Skeletal muscle tissue (tissue), 3 donors: ENCODE measurements at regions not wholly inside any gene's neighbourhood (a gene's known extent, or its start where the extent isn't known, plus 50 kb on each side); places are given as distances from the start of the nearest gene placed in this dataset.

Experiments
- H3K27ac ChIP-seq: one replicate; pipeline ENCODE4 v1.7.0; 2013; ENCODE audit warnings: mild to moderate bottlenecking, low read depth, low read length, inconsistent platforms
- H3K27me3 ChIP-seq, 3 donors: one replicate each; pipeline ENCODE4 v1.7.0; 2013; ENCODE audit warnings: low read length in 3 of 3; ENCODE audit not compliant: control insufficient read depth in 3 of 3, insufficient read depth in 3 of 3
- H3K36me3 ChIP-seq, 3 donors: one replicate each; pipeline ENCODE4 v1.7.0; 2013; ENCODE audit warnings: low read length in 3 of 3; ENCODE audit not compliant: control insufficient read depth in 3 of 3, insufficient read depth in 3 of 3
- H3K4me1 ChIP-seq, 3 donors: one replicate each; pipeline ENCODE4 v1.7.0; 2013; ENCODE audit warnings: low read length in 3 of 3, mild to moderate bottlenecking in 3 of 3; ENCODE audit not compliant: control insufficient read depth in 3 of 3, insufficient read depth in 3 of 3
- H3K4me3 ChIP-seq, 3 donors: one replicate each; pipeline ENCODE4 v1.7.0; 2013; ENCODE audit warnings: low read length in 3 of 3
- H3K9ac ChIP-seq, 3 donors: one replicate each; pipeline ENCODE4 v1.7.0; 2013; ENCODE audit warnings: low read length in 3 of 3, mild to moderate bottlenecking in 3 of 3, moderate library complexity in 2 of 3, low read depth in 1 of 3
- H3K9me3 ChIP-seq, 3 donors: one replicate each; pipeline ENCODE4 v1.7.0; 2013; ENCODE audit warnings: low read length in 3 of 3; ENCODE audit not compliant: control insufficient read depth in 3 of 3
- donor health status: Osteomylitis.

GRCh38 chr15:59933607-59934006 lies 70.5 kb upstream of the FOXB1 start:
- no peaks in the 10 kb centered on the region for H3K9me3 ChIP-seq
- peaks cover 19 to 24% (median 22%) of the 10 kb centered on the region in 3 donors for H3K27me3 ChIP-seq

GRCh38 chr15:59931646-59932261 lies 72.4 kb upstream of the FOXB1 start:
- Histone ChIP-seq H3K4me1 (no peaks in the 10 kb centered on the region), H3K27ac (no peak overlapping the region), H3K9ac (no peak overlapping the region), H3K4me3 (no peak overlapping the region), H3K9me3 (peaks cover 0 to 1% (median 0%) of the 10 kb centered on the region in 3 donors), H3K36me3 (no peaks in the 10 kb centered on the region), H3K27me3 (peaks cover 9 to 17% (median 15%) of the 10 kb centered on the region in 3 donors)

More at GRCh38 chr15:59933607-59934006, 70.5 kb upstream of the FOXB1 start:
- no peak overlapping the region for H3K27ac ChIP-seq
- no peak overlapping the region for H3K9ac ChIP-seq
- no peaks in the 10 kb centered on the region for H3K36me3 ChIP-seq
- H3K4me1 ChIP-seq: no peaks in the 10 kb centered on the region
- H3K4me3 ChIP-seq: no peak overlapping the region

- Histone ChIP-seq H3K36me3 (no peaks in the 10 kb centered on the region), H3K4me3 (no peak overlapping the region), H3K9me3 (peaks cover 0 to 3% (median 0%) of the 10 kb centered on the region in 3 donors), H3K9ac (no peak overlapping the region), H3K27ac (no peak overlapping the region), H3K27me3 (peaks cover 0 to 13% (median 0%) of the 10 kb centered on the region in 3 donors), H3K4me1 (no peaks in the 10 kb centered on the region)
Measured at GRCh38 chr15:59924812-59925522, 79.1 kb upstream of the FOXB1 start.

- H3K36me3 ChIP-seq: no peaks in the 10 kb centered on the region
- H3K9me3 ChIP-seq: peaks cover 0 to 3% (median 0%) of the 10 kb centered on the region in 3 donors
- no peak overlapping the region for H3K9ac ChIP-seq
- no peaks in the 10 kb centered on the region for H3K4me1 ChIP-seq
- H3K4me3 ChIP-seq: no peak overlapping the region
- peaks cover 0 to 10% (median 3%) of the 10 kb centered on the region in 3 donors for H3K27me3 ChIP-seq
- no peak overlapping the region for H3K27ac ChIP-seq
Measured at GRCh38 chr15:59924096-59924495, 80.0 kb upstream of the FOXB1 start.

GRCh38 chr15:59923508-59923907 lies 80.6 kb upstream of the FOXB1 start:
- H3K9me3 ChIP-seq: peaks cover 0 to 3% (median 0%) of the 10 kb centered on the region in 3 donors
- H3K27me3 ChIP-seq: peaks cover 0 to 10% (median 3%) of the 10 kb centered on the region in 3 donors
- no peak overlapping the region for H3K27ac ChIP-seq

GRCh38 chr15:59918994-59919951 lies 84.8 kb upstream of the FOXB1 start:
- no peaks in the 10 kb centered on the region for H3K4me1 ChIP-seq
- H3K4me3 ChIP-seq: no peak overlapping the region
- H3K36me3 ChIP-seq: no peaks in the 10 kb centered on the region
- no peak overlapping the region for H3K27ac ChIP-seq
- H3K9me3 ChIP-seq: no peaks in the 10 kb centered on the region
- H3K9ac ChIP-seq: no peak overlapping the region
- peaks cover 0 to 16% (median 10%) of the 10 kb centered on the region in 3 donors for H3K27me3 ChIP-seq

More at GRCh38 chr15:59923508-59923907, 80.6 kb upstream of the FOXB1 start:
- H3K9ac ChIP-seq: no peak overlapping the region
- no peaks in the 10 kb centered on the region for H3K36me3 ChIP-seq
- no peak overlapping the region for H3K4me3 ChIP-seq
- H3K4me1 ChIP-seq: no peaks in the 10 kb centered on the region

- Histone ChIP-seq H3K4me1 (no peaks in the 10 kb centered on the region), H3K9ac (no peak overlapping the region), H3K4me3 (no peak overlapping the region), H3K9me3 (no peaks in the 10 kb centered on the region), H3K27ac (no peak overlapping the region), H3K27me3 (peaks cover 0 to 19% (median 6%) of the 10 kb centered on the region in 3 donors), H3K36me3 (no peaks in the 10 kb centered on the region)
Measured at GRCh38 chr15:59917504-59918157, 86.5 kb upstream of the FOXB1 start.

- Histone ChIP-seq H3K27me3 (peaks cover 15 to 28% (median 21%) of the 10 kb centered on the region in 3 donors), H3K27ac (no peak overlapping the region), H3K36me3 (no peaks in the 10 kb centered on the region), H3K9me3 (peaks cover 0 to 3% (median 2%) of the 10 kb centered on the region in 3 donors), H3K9ac (no peak overlapping the region), H3K4me1 (no peaks in the 10 kb centered on the region), H3K4me3 (no peak overlapping the region)
Measured at GRCh38 chr15:59906046-59906445, 98.1 kb upstream of the FOXB1 start.

GRCh38 chr15:59905176-59905575 lies 98.9 kb upstream of the FOXB1 start:
- peaks cover 0 to 3% (median 2%) of the 10 kb centered on the region in 3 donors for H3K9me3 ChIP-seq
- no peak overlapping the region for H3K4me3 ChIP-seq
- no peak overlapping the region for H3K27ac ChIP-seq
- peaks cover 18 to 31% (median 24%) of the 10 kb centered on the region in 3 donors for H3K27me3 ChIP-seq
- no peaks in the 10 kb centered on the region for H3K4me1 ChIP-seq
- no peaks in the 10 kb centered on the region for H3K36me3 ChIP-seq
- H3K9ac ChIP-seq: no peak overlapping the region
